SH-SY5Y (cell line): ENCODE measurements at regions not wholly inside any gene's neighbourhood (a gene's known extent, or its start where the extent isn't known, plus 50 kb on each side); places are given as distances from the start of the nearest gene placed in this dataset.

Source experiments
- GATA2 ChIP-seq: IDR thresholded peaks from 2 replicates; pipeline ENCODE4 v1.6.1; 2011; ENCODE audit warnings: mild to moderate bottlenecking, low read depth, low read length
- GATA3 ChIP-seq: IDR thresholded peaks from 2 replicates; pipeline ENCODE4 v1.6.1; 2011; ENCODE audit warnings: low read depth, mild to moderate bottlenecking, low read length, moderate library complexity

- TF ChIP-seq GATA2 (no peak), GATA3 (no peak)
Measured at GRCh38 chr9:80147866-80148265, 576.1 kb downstream of the TLE4 start.
